ENCODE measurements at regions not wholly inside any gene's neighbourhood (a gene's known extent, or its start where the extent isn't known, plus 50 kb on each side); places are given as distances from the start of the nearest gene placed in this dataset.

DNA sequence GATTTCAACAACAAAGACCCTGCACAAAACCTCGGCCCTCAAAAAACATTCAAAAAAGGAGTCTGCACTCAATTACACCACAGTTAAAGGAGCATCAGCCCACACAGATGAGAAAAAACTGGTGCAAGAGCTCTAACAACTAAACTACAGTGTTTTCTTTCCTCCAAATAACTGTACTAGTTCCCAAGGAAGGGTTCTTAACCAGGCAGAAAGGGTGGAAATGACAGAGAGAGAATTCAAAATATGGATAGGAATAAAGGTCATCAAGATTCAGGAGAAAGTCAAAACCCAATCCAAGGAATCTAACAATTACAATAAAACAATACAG is 176.4 kb upstream of the TRPC4 start:
- no peak for TF ChIP-seq POLR2A (IDR thresholded peaks at IDR 0.05)
- TF ChIP-seq CTCF (IDR thresholded peaks at IDR 0.05) = no peak

Measured in adrenal gland (tissue), 5 donors.